ENCODE measurements at regions not wholly inside any gene's neighbourhood (a gene's known extent, or its start where the extent isn't known, plus 50 kb on each side); places are given as distances from the start of the nearest gene placed in this dataset.
"Not testable (repeated sequence)": the region's sequence is repeated elsewhere in the genome, so short reads cannot be mapped to it uniquely, and the experiment has no call there.

DNA sequence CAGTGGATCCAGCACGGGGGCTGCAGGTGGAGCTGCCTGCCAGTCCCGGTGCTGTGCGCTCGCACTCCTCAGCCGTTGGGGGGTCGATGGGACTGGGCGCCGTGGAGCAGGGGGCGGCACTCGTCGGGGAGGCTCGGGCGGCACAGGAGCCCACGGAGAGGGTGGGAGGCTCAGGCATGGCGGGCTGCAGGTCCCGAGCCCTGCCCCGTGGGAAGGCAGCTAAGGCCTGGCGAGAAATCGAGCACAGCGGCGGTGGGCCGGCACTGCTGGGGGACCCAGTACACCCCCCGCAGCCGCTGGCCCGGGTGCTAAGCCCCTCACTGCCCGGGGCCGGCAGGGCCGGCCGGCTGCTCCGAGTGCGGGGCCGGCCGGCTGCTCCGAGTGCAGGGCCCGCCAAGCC, 52.3 kb upstream of the MARK1 start:
- not testable (repeated sequence) for DNase-seq

DNA sequence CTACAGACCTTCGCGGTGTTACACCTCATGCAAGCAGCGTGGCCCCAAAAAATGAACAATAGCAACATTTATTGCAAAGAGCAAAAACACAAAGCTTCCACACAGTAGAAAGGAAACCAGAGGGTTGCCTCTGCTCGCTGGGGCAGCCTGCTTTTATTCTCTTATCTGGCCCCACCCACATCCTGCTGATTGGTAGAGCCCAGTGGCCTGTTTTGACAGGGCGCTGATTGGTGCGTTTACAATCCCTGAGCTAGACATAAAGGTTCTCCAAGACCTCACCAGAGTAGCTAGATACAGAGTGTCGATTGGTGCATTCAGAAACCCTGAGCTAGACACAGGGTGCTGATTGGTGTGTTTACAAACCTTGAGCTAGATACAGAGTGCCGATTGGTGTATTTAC, 52.8 kb upstream of the MARK1 start:
- not testable (repeated sequence) for DNase-seq

DNA sequence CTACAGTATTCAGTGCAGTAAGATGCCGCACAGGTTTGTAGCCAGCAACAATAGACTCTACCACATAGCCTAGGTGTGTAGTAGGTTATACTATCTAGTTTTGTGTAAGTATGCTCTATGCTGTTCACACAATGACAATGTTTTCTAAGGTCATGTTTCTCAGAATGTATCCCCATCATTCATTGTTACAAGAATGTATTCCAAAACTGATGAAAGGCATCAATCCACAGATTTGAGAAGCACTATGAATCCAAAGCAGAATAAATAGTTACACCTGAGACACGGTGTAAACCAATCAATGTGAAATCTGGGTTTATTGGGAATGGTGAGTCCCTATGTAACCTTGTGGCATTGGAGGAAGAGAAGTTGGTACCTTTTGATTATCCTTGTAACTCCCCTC, 54.5 kb upstream of the MARK1 start:
- DNase-seq: no peak

DNA sequence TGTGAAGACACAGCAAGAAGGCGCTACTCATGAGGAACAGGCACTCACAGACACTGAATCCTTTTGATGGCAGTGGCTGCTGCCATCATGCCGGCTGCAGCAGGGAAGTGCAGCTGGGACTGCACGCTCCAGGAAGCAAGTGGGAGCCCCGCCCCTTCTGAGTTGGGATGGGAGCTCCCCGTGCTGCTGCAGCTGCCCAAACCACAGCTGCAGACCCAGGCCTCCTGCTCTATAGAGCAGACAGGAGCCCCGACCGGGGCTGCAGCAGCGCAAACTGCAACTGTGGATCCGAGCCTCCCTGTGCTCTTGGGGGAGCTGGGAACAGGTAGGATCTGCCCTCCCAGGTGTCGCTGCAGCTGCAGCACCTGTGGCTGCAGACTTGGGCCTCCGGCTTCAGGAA, 65.2 kb upstream of the MARK1 start:
- DNase-seq: peak; percentile 64

DNA sequence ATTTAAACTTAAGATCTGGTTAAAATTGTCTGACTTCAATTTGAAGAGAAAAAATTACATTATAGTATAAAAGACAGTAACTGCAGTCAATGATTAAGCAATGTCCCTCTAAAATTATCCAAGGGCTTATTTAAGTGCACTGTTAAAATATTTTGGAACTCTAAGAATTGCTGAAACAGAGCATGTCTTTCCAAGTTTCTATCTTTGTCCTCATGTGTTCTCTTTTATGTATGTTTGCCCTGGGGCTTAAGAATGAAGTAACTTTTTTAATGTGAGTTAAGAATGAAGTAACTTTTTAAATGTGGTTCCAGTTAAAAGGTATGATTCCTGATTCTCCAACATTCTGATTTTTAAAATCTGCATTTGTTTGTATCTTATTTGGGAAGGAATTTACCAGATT, 69.0 kb upstream of the MARK1 start:
- no peak for DNase-seq

DNA sequence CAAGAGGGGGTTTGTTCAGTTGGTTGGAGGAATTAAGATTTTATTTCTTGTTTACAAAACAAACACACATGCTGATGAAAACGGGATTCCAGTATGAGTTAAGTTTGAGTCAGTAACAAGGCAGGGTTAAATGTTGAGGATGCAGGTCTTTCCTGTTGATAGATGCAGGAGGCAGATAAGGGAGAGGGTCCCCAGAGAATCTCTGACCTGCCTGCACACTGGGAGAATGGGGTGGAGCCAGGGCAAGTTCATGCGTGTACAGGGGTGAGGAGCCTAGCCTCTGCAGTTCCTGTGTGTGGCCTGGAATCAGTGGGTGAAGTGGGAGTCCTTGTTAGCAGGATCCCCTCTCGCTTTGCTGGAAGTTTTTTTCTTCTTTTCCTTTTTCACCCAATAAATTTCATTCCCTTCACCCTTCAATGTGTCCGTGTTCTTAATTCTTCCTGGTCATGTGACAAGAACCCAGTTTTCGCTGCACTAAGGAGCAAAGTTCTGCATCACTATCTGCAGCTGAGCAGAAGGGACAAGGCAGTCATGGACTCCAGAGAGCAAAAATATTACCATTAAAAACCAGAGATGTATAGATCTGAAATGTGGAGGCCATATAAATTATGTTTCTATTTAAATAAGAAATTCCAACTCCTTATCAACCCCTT, 69.9 kb upstream of the MARK1 start:
- no peak for DNase-seq

DNA sequence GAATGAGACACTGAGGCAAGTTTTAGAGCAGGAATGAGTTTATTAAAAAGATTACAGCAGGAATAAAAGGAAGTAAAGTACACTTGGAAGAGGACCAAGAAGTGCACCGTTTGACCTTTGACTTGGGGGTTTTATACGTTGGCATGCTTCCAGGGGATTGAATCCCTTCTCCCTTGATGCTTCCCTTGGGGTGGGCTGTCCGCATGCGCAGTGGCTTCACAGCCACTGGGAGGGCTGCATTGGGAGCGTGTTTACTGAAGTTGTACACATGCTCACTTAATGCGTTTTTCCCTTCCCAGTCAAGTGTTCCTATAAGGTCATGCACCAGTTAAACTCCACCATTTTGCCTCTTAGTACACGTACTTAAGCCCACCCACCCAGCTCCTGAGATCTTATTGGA, 72.4 kb upstream of the MARK1 start:
- DNase-seq: no peak

DNA sequence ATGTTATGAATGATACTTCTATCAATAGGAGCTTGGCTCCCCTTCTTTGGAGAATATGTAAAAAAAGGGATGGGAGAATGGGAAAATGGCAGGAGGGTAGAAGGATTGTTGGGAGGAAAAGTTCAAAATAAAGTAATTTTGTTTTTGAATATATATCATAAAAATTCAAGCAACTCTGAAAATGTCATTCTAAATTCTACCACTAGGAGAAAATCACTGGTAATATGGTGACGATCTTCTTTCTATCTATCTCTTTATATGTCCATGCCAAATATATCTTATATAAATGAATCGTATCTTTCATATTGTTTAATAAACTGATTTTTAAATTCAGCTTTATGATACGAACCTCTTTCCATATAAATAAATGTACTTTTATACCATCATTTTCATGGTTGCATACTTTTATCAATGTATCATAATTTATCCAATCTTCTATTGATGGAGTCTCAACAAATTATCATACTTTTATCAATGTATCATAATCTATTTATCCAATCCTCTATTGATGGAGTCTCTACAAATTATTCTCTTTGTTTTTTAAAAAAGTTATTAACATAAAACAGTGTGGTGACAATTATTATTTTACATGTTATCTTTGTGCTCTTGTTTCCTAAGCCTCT, 73.7 kb upstream of the MARK1 start:
- DNase-seq: no peak

DNA sequence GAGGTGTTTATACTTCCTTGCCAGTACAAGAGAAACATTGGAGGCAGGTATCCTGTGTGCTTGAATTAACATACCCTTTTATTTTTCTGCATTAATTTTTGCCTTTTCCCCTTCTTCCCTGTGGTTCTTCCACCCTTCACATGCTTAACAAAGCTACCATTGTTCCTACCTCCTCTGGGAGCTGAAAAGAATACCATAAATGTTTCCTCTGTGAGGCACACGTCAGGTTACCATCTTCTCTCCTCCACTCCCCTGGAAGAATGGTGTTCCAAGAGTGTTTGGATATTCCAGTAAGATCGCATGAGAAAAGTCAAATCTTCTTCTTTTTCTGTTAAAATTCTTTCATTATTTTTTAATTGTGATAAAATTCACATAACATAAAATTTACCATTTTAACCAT, 74.6 kb upstream of the MARK1 start:
- DNase-seq: no peak

DNA sequence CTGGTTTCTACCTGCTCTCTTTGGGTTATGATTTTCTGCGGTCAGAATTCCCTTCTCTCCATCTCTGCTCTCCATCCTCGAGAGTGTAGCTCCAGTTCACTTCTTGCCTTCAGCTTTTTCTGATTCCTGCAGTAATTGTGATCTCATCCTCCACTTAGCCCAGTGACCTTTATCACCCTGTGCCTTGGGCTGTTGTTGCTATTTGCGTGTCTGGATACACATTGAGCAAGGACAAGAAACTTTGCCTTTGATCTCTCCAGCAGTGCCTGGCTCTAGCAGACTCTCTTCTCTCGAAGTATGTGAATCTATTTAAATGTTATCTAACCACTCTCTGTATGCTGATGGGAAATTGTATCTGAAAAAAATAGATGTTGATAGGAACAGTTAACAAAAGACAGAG, 76.4 kb upstream of the MARK1 start:
- DNase-seq: no peak

DNA sequence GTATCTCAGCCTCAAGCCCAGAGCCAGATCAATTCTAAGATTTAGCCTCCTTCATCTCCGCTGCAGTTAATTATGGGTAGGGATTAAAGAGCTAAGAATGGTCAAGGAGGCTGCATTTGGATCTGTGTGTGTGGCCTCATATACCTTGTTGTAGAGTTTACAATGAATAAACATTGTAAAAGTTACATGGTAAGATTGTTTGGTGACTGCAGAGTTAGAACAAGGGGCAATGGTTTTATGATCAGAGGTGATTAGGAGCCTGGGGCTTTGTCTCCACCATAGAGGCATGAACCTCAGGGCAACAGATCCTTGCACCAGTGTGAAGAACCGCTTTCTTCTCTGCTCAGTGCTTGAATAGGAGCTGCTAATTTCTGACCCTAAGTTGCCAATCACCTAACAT, 77.0 kb upstream of the MARK1 start:
- no peak for DNase-seq

DNA sequence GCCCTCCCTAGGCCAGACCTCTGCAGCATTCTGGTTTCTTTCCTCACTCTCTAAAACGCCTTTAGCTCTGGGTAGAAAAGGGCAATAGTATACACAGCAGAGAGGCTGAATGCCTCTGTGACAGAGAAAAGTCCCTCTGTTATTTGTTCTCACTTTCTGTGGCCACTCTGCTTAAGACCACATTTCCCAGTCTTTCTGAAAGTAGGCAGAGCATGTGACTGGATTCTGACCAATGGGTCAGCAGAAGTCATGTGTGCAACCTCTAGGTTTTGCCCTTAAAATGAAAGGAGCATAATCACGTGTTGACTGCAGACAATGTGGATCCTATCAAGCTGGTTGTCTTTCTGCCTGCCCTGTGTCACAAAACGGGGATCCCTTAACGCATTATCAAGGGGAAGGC, 79.7 kb upstream of the MARK1 start:
- DNase-seq: no peak

DNA sequence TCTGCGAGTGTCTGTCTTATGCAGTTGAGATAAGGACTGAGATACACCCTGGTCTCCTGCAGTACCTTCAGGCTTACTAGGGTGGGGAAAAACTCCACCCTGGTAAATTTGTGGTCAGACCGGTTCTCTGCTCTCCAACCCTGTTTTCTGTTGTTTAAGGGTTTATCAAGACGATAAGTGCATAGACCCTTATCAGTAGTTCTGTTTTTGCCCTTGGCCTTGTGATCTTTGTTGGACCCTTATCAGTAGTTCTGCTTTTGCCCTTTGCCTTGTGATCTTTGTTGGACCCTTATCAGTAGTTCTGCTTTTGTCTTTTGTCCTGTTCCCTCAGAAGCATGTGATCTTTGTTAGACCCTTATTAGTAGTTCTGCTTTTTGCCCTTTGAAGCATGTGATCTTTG, 83.3 kb upstream of the MARK1 start:
- not testable (repeated sequence) for DNase-seq

DNA sequence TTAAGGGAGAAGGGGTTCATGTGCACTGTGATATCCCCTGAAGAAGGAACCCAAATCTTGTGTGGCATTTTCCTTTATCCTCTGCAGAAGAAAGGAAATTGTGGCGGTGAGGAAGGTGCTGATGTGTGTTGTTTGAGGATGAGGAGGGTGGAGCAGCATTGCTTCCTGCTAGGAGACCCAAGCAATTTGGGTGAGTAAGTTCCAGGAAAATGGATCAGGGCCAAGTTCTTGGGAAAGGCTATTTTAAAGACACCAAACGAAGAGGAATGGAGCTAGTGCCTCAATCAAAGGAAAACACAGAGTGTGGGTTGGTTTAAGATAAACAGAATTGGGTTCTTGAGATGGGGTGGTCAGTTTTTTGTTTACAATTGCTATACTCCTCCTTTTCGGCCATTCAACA, 86.7 kb upstream of the MARK1 start:
- DNase-seq: no peak

DNA sequence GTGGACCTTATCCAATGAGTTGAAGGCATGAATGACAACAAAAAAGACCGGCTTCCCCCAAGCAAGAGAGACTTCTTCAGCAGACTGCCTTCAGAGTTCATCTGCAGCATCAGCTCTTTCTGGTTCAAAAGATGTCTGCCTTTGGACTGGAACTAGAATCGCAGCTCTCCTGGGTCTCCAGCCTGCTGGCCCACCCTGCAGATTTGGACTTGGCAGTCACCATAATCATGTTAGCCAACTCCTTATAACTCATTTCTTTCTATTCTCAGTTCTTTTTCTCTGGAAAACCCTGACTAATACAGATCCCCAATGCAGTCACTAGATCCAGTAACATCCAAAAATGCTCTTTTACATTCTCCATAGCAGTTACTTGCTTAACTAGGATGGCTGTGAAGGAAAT, 89.2 kb upstream of the MARK1 start:
- no peak for DNase-seq

DNA sequence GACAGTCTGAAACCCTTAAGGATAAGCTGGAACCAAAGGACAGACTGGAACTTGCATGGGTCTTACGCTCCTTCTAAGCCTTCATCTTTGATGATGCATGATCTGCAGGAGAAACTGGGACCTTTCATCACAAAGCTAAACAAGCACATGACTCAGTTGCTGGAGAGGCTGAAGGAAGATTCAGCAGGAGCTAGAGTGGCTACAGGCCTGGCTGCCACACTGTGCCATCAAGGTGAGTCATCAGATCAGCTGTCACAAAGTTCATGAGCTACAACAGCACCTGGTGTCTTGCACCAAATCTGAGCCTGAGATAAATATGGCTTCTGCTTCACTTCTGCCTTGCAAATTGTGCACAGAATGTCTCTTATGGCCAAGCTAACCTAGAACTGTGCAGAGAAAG, 95.5 kb upstream of the MARK1 start:
- DNase-seq: no peak

DNA sequence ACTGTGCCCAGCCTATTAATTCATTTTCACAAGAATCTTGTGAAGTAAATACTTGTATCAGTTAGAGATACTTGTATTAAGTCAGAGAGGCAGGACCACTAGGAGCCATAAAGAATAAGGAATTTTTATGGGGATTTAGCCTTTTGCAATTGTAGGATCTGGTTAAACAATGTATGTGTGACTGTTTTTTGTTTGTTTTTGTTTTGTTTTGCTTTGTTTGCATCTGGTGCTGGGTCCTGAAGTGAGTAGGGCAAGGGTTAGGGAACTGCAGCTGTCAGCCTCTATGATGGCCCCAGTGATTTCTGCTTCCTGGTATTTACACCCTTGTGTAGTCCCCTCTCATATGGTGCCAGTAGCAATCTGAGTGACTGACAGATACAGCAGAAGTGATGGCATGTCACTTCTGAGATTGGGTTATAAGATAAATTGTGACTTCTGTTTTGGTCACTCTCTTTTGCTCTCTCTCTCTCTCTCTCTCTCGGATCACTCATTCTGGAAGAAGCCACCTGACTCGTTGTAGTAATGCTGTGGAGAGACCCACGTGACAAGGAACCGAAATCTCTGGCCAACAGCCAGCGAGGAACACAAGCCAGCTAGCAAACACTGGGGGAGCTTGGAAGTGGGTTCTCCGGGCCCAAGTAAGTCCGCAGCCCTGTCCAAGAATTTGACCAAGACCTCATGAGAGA, 96.2 kb upstream of the MARK1 start:
- no peak for DNase-seq

DNA sequence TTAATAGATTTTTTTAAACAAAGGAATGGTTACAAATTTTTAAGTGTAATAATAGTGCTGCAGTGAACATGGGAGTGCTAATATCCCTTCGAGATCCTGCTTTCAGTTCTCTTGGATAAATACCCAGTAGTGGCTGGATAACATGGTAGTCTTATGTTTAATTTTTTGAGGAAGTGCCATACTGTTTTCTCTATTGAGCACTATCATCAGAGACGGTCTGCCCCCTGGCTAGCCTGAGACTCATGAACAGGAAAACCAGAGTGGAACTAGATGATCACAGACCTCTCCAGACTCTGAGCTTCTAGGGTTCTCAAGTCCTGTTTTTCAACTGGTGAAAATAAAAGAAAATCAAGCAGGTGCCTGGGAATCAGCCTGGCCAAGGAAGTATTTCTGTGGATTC, 97.3 kb upstream of the MARK1 start:
- DNase-seq: no peak

DNA sequence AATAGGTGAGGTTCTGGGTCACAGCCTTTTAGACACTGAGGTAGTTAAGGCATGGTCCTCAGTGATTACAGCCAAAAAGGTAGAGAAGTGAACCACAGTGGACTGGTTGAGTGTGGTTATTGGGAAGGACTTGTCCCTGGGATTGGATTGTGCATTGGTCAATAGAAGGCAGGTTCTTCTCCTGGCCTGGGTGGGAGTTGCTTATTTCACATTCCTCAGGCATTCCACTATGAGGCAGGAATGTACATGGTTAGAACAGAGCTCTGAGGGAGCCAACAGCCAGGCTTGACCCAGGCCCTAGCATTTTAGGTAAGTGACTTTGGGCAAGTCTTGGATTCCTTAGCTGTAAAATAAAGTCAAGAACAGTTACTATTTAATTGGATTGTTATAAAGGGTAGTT, 97.9 kb upstream of the MARK1 start:
- DNase-seq: no peak

DNA sequence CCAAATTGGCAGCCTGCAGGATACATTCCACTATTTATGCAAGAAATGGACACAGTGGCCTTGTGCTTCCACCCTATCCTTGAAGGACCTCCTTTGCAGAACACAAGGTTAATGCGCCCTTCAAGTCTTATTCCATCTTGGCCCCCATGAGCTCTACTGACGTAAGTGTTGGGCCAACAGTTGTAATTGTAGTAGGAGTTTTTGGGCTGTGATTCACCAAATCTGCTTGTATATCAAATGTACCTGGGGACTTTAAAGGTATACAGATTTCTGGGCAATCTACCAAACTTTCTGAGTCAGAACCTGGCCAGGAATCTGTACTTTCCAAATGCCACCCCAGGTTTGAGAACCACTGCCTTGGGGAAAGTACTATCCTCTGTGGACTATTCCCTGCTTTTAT, 100.9 kb upstream of the MARK1 start:
- no peak for DNase-seq

DNA sequence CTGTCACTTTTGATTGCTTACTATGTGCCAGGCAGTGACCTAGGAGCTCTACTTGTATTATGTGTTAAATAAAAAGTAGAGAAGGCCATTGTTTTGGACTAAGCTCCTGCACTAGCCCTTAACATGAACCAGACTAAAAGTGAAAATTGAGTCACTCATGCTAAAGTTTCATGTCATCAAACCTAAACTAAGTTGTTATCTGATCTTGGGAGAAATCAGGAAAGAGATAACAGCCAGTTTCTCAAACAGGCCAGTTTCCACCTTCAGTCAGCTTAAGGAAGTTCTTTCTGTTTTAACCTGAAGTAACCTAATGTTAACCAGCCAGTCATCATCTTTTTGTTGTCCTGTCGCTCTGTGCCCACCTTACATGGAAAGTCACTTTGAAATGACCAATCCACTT, 102.1 kb upstream of the MARK1 start:
- DNase-seq: no peak

DNA sequence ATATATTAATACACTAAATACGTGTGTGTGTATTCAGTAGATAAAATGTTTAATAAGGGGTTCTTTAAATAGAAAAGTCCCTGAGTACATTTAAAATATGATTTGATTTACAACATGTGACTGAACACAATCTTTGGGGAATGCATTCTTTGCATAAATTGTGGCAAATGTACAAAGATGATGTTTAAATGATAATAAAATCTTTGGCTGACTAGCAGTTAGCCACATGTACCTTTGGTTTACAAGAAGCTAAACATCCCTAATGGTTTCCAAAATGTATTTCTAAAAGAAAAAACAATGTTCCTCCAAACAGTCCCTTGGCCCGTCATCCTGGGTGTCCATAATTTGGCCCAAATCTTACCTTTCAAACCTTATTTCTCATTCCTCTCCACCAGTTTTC, 106.4 kb upstream of the MARK1 start:
- DNase-seq: no peak

DNA sequence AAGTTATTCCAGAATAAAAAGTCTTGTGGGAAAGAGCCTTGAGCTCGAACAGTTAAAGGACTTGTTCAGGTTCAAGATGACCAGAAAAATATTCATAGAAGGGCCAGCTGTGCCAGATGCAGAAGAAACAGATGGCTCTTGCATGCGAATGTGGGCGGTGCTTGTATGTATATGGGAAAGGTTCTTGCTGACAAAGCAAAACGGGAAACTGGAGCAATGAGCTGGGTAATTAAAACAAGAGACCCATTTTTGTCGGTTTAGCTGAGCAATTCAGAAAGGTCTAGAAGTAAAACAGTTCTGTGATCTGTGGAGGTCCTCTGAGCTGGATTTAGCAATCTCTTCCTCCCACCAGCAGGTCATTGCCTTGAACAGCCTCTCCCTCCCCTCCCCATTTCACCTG, 107.2 kb upstream of the MARK1 start:
- DNase-seq: no peak

DNA sequence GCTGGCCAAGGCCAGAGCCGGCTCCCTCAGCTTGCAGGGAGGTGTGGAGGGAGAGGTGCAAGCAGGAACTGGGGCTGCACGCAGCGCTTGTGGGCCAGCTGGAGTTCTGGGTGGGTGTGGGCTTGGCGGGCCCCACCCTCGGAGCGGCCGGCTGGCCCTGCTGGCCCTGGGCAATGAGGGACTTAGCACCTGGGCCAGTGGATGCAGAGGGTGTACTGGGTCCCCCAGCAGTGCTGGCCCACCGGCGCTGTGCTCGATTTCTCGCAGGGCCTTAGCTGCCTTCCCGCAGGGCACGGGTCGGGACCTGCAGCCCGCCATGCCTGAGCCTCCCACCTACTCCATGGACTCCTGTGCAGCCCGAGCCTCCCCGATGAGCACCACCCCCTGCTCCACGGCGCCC, 115.6 kb upstream of the MARK1 start:
- DNase-seq: not testable (repeated sequence)

DNA sequence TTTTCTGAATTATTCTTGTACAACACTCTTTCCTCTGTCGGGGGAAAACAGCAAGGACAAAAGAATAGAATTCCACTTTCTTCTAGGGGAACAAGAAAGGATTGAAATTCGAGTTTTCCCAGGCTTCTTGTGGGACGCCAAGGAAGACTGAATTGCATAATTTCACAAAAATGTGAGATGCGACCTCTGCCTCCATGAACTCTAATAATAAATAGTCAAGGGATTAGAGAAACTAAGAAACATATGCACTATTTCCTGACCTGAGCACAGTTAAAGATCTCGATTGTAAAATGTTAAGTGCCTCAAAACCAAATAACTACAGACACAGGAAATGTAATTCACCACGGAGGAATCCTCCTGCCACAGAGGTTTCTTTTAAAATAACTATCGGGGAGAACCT, 117.3 kb upstream of the MARK1 start:
- DNase-seq: no peak
